ENCODE measurements at regions not wholly inside any gene's neighbourhood (a gene's known extent, or its start where the extent isn't known, plus 50 kb on each side); places are given as distances from the start of the nearest gene placed in this dataset.

GRCh38 chr14:36028218-36028617 lies 148.3 kb downstream of the PTCSC3 start:
- DNase-seq = no peak

GRCh38 chr14:36027354-36027753 lies 149.2 kb downstream of the PTCSC3 start:
- no peak for DNase-seq

- no peak for DNase-seq
Measured at GRCh38 chr14:36022765-36023410, 153.6 kb downstream of the PTCSC3 start.

GRCh38 chr14:36021591-36022320 lies 154.8 kb downstream of the PTCSC3 start:
- DNase-seq = peak in 1 of 5 donors; percentile 21

- DNase-seq = peak in 1 of 5 donors; percentile 51
Measured at GRCh38 chr14:36021030-36021422, 155.5 kb downstream of the PTCSC3 start.

- DNase-seq = no peak
Measured at GRCh38 chr14:36020120-36021029, 156.1 kb downstream of the PTCSC3 start.

GRCh38 chr14:36019126-36019525 lies 157.4 kb downstream of the PTCSC3 start:
- DNase-seq = peak in 1 of 5 donors; percentile 84

GRCh38 chr14:36014236-36014635 lies 162.3 kb downstream of the PTCSC3 start:
- DNase-seq = no peak

GRCh38 chr14:36013483-36013882 lies 163.0 kb downstream of the PTCSC3 start:
- DNase-seq = no peak

- no peak for DNase-seq
Measured at GRCh38 chr14:36012621-36013020, 163.9 kb downstream of the PTCSC3 start.

GRCh38 chr14:36009643-36010042 lies 166.9 kb downstream of the PTCSC3 start:
- DNase-seq = no peak

- no peak for DNase-seq
Measured at GRCh38 chr14:36006623-36007022, 169.9 kb downstream of the PTCSC3 start.

GRCh38 chr14:36005670-36006069 lies 170.9 kb downstream of the PTCSC3 start:
- no peak for DNase-seq

GRCh38 chr14:36001936-36002335 lies 174.6 kb downstream of the PTCSC3 start:
- no peak for DNase-seq

GRCh38 chr14:35999294-35999693 lies 173.2 kb downstream of the BRMS1L start:
- DNase-seq = no peak

- DNase-seq = no peak
Measured at GRCh38 chr14:35998303-35998702, 172.2 kb downstream of the BRMS1L start.

- no peak for DNase-seq
Measured at GRCh38 chr14:35993684-35993960, 167.5 kb downstream of the BRMS1L start.

GRCh38 chr14:35992816-35993683 lies 166.9 kb downstream of the BRMS1L start:
- no peak for DNase-seq

- DNase-seq = no peak
Measured at GRCh38 chr14:35991356-35991755, 165.2 kb downstream of the BRMS1L start.

GRCh38 chr14:35989736-35990135 lies 163.6 kb downstream of the BRMS1L start:
- no peak for DNase-seq

GRCh38 chr14:35988972-35989690 lies 163.0 kb downstream of the BRMS1L start:
- DNase-seq = no peak

GRCh38 chr14:35988550-35988949 lies 162.4 kb downstream of the BRMS1L start:
- DNase-seq = no peak
